RWPE2 (cell line): ENCODE measurements at regions not wholly inside any gene's neighbourhood (a gene's known extent, or its start where the extent isn't known, plus 50 kb on each side); places are given as distances from the start of the nearest gene placed in this dataset.
A peak's percentile ranks its signal among the peaks of the same experiment; 100 is the strongest.
"Not testable (repeated sequence)": the region's sequence is repeated elsewhere in the genome, so short reads cannot be mapped to it uniquely, and the experiment has no call there.

Experiments
- ATAC-seq: fragments of 200-7000 bp; cut with Tn5 transposase; 3 replicates; pipeline ENCODE4 v1.9.1; 2021; ENCODE audit warnings: low read depth
- DNase-seq: peaks from one replicate; pipeline ENCODE4 v3.0.0-alpha.2; 2020; ENCODE audit warnings: low spot score
- H3K27ac ChIP-seq: fragments of 450-650 bp; 2 replicates; pipeline ENCODE4 v1.5.1; 2017; ENCODE audit warnings: mild to moderate bottlenecking; ENCODE audit not compliant: poor library complexity, severe bottlenecking
- H3K27me3 ChIP-seq: fragments of 250-450 bp; sonication (Bioruptor Pico); 2 replicates; pipeline ENCODE4 v1.5.1; 2021; ENCODE audit warnings: mild to moderate bottlenecking, moderate library complexity; ENCODE audit not compliant: insufficient read depth, poor library complexity, severe bottlenecking
- H3K36me3 ChIP-seq: fragments of 250-450 bp; sonication (Bioruptor Pico); 2 replicates; pipeline ENCODE4 v1.5.1; 2020; ENCODE audit warnings: low read depth, mild to moderate bottlenecking, moderate library complexity
- H3K4me1 ChIP-seq: fragments of 250-450 bp; sonication (Bioruptor Pico); 2 replicates; pipeline ENCODE4 v1.5.1; 2021; ENCODE audit warnings: mild to moderate bottlenecking, moderate library complexity; ENCODE audit not compliant: insufficient read depth, poor library complexity, severe bottlenecking
- H3K4me3 ChIP-seq: fragments of 250-450 bp; sonication (Bioruptor Pico); 2 replicates; pipeline ENCODE4 v1.5.1; 2021; ENCODE audit warnings: mild to moderate bottlenecking, moderate library complexity; ENCODE audit not compliant: severe bottlenecking
- H3K9me3 ChIP-seq: fragments of 250-450 bp; sonication (Bioruptor Pico); 2 replicates; pipeline ENCODE4 v1.5.1; 2021; ENCODE audit warnings: mild to moderate bottlenecking, moderate library complexity; ENCODE audit not compliant: severe bottlenecking

- ATAC-seq, H3K36me3 ChIP-seq, H3K27me3 ChIP-seq, H3K4me1 ChIP-seq, H3K9me3 ChIP-seq, H3K4me3 ChIP-seq, H3K27ac ChIP-seq, DNase-seq: not testable (repeated sequence)
Observed at GRCh38 chr15:21774760-21775159, 102.8 kb downstream of the POTEB start.

GRCh38 chr15:21766524-21766923 is 111.0 kb downstream of the POTEB start:
- ATAC-seq, H3K36me3 ChIP-seq, H3K4me3 ChIP-seq, H3K9me3 ChIP-seq, DNase-seq, H3K27ac ChIP-seq, H3K4me1 ChIP-seq, H3K27me3 ChIP-seq: not testable (repeated sequence)

GRCh38 chr15:21763756-21764155 is 113.8 kb downstream of the POTEB start:
- not testable (repeated sequence) for H3K36me3 ChIP-seq, H3K9me3 ChIP-seq, H3K27ac ChIP-seq, H3K27me3 ChIP-seq, H3K4me1 ChIP-seq, ATAC-seq, H3K4me3 ChIP-seq, DNase-seq

- H3K9me3 ChIP-seq, H3K4me1 ChIP-seq, DNase-seq, H3K36me3 ChIP-seq, H3K4me3 ChIP-seq, H3K27me3 ChIP-seq, H3K27ac ChIP-seq: not testable (repeated sequence)
- ATAC-seq: peak; percentile 93
Observed at GRCh38 chr15:21760250-21761023, 117.1 kb downstream of the POTEB start.

- H3K9me3 ChIP-seq, H3K4me3 ChIP-seq, ATAC-seq, H3K27me3 ChIP-seq, H3K27ac ChIP-seq, H3K4me1 ChIP-seq, H3K36me3 ChIP-seq, DNase-seq: not testable (repeated sequence)
Observed at GRCh38 chr15:21759401-21760165, 118.0 kb downstream of the POTEB start.

GRCh38 chr15:21753838-21754237 is 123.7 kb downstream of the POTEB start:
- 0 out of 3 replicates have a peak, but pooled peaks have one; percentile 23 for ATAC-seq

GRCh38 chr15:21752124-21752957 is 125.2 kb downstream of the POTEB start:
- not testable (repeated sequence) for H3K36me3 ChIP-seq, H3K27me3 ChIP-seq, ATAC-seq, H3K27ac ChIP-seq, H3K4me3 ChIP-seq, DNase-seq, H3K4me1 ChIP-seq, H3K9me3 ChIP-seq

More at GRCh38 chr15:21753838-21754237, 123.7 kb downstream of the POTEB start:
- not testable (repeated sequence) for H3K27ac ChIP-seq, DNase-seq, H3K9me3 ChIP-seq, H3K36me3 ChIP-seq, H3K4me3 ChIP-seq, H3K27me3 ChIP-seq, H3K4me1 ChIP-seq

GRCh38 chr15:21749173-21749572 is 128.4 kb downstream of the POTEB start:
- H3K27me3 ChIP-seq, H3K4me1 ChIP-seq, H3K36me3 ChIP-seq, H3K9me3 ChIP-seq, H3K27ac ChIP-seq, H3K4me3 ChIP-seq, DNase-seq, ATAC-seq: not testable (repeated sequence)

- not testable (repeated sequence) for H3K4me1 ChIP-seq, H3K27me3 ChIP-seq, DNase-seq, H3K27ac ChIP-seq, H3K9me3 ChIP-seq, H3K4me3 ChIP-seq, ATAC-seq, H3K36me3 ChIP-seq
Observed at GRCh38 chr15:21744245-21744915, 133.2 kb downstream of the POTEB start.

- H3K27me3 ChIP-seq, DNase-seq, H3K27ac ChIP-seq, H3K36me3 ChIP-seq, H3K9me3 ChIP-seq, H3K4me3 ChIP-seq, ATAC-seq, H3K4me1 ChIP-seq: not testable (repeated sequence)
Observed at GRCh38 chr15:21742067-21742466, 135.5 kb downstream of the POTEB start.
